SU-DHL-6 (cell line): ENCODE measurements at regions not wholly inside any gene's neighbourhood (a gene's known extent, or its start where the extent isn't known, plus 50 kb on each side); places are given as distances from the start of the nearest gene placed in this dataset.

Experiments
- EZH2phosphoT487 ChIP-seq: fragments of 200-600 bp; sonication (generic), shearing (Covaris generic); conservative IDR thresholded peaks from 2 replicates; pipeline ENCODE4 v1.6.1; 2018; ENCODE audit warnings: mild to moderate bottlenecking, antibody characterized with exemption, low read length, moderate library complexity, mixed read lengths
- TF ChIP-seq, protein P1 (sequence below): fragments of 200-600 bp; sonication (generic); IDR thresholded peaks from one replicate; pipeline ENCODE4 v1.5.1; 2017; ENCODE audit warnings: antibody characterized with exemption, mild to moderate bottlenecking, low read length, moderate library complexity; ENCODE audit not compliant: insufficient read depth, poor library complexity, severe bottlenecking

DNA sequence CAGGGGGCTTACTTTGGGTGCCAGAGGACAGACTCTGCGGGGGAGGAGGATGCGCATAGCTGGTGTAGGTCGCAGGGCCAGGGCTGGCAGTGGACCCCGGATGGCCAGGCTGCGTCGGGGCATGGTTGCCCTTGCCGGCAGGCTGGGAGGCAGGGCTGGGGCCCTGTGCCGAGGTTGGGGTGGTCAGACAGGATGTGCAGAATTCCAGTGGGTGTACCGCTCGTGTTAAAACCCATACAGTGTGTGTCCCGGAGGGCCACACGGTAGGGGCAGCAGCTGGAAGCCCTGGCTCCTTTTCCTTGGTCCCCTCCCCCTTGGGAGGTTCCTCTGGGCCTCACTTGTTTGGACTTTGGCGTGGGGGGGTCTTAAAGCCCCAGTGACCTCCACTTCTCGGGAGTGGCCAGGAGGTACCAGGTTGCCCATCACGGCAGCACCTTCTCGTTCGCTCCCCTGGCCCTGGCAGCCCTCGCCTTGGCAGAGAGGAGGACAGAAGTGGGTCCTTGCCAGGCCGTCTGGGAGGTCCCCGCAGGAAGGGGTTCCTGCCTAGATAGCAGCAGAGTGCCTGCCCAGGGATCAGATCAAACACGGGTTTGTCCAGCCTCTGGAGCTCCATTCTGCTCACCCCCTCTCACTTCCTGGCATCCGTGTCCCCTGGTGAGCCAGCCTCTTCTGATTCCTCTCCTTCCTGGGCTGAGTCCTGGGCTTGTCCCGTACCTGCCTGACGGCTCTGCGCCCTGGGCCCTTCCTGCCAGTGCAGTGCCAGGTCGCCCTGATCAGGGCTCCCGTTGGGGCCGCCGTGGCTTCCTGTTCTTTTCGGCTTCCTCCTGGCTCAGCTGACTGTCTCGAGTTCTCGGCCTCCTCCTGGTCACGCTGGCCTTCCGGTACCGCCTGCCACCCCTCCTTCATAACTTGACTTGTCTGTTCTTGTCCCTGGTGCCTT is 56.7 kb upstream of the HGFAC start:
- TF ChIP-seq, protein P1, sequence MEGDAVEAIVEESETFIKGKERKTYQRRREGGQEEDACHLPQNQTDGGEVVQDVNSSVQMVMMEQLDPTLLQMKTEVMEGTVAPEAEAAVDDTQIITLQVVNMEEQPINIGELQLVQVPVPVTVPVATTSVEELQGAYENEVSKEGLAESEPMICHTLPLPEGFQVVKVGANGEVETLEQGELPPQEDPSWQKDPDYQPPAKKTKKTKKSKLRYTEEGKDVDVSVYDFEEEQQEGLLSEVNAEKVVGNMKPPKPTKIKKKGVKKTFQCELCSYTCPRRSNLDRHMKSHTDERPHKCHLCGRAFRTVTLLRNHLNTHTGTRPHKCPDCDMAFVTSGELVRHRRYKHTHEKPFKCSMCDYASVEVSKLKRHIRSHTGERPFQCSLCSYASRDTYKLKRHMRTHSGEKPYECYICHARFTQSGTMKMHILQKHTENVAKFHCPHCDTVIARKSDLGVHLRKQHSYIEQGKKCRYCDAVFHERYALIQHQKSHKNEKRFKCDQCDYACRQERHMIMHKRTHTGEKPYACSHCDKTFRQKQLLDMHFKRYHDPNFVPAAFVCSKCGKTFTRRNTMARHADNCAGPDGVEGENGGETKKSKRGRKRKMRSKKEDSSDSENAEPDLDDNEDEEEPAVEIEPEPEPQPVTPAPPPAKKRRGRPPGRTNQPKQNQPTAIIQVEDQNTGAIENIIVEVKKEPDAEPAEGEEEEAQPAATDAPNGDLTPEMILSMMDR, result no peak
- TF ChIP-seq EZH2phosphoT487, result no peak
